CD4-positive, alpha-beta T cell treated with Interleukin-6 for 4 hours (primary cell): ENCODE measurements at regions not wholly inside any gene's neighbourhood (a gene's known extent, or its start where the extent isn't known, plus 50 kb on each side); places are given as distances from the start of the nearest gene placed in this dataset.

Source experiments
- DNase-seq: peaks from one replicate; pipeline ENCODE4 v3.0.0-alpha.2; 2020; ENCODE audit warnings: mixed read lengths

- no peak for DNase-seq
Observed at GRCh38 chr4:73001885-73002284, 67.6 kb downstream of the COX18 start.

GRCh38 chr4:72997409-72997808 is 72.1 kb downstream of the COX18 start:
- DNase-seq = no peak

DNA sequence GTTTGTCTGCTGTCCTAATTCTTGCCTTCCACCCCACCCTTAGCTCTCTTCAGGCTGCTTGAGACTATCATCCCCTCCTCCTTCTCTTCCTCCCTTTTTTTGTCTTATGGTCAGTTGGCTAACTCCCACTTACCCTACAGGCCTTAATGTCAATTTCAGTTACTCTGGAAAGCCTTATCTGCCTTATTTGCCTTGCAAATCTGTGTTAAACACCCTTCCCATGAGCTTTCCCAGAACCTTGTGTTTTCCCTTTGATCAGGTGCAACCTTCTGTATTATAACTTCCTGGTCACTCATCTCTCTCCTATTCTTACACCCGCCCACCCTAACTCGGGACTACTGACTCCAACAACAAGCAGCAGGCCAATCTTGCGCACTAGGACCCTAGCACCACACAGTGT is 74.8 kb downstream of the COX18 start:
- no peak for DNase-seq

DNA sequence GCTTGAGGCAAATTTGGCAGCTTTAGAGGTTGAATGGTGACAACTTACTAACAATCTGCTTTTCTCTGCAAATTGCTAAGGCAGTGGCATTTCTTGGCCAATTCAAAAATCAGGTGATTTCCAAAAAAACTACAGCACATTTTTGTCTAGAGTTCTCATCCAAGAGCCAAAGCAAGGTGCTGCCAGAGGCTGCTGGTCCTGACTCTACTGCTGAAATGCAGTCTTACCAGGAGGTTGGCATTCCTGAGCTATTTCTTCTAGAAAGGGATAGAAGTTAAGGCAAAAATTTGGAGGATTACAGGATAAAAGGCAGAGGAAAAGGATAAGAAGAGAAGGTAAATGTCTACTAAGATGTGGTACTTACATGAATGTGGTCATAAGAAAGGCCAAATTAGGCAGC is 75.6 kb downstream of the COX18 start:
- DNase-seq = no peak

DNA sequence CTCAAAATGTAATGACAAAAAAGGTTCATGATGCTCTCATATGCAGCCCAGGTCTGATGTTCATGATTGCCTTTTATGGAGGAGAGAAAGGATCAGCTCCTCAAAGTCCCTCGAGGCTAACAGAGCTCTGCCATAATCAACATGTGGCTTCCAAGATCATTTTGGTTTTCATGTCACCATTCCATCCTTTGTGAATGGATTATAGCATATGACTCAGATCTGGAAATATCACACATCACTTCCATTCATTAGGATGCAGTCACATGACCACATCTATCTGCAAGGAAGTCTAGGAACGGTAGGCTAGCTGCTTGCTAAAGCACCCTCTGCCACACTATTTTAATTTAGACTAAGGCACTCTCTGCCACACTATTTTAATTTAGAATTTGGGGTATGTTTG is 77.6 kb downstream of the COX18 start:
- DNase-seq = no peak

DNA sequence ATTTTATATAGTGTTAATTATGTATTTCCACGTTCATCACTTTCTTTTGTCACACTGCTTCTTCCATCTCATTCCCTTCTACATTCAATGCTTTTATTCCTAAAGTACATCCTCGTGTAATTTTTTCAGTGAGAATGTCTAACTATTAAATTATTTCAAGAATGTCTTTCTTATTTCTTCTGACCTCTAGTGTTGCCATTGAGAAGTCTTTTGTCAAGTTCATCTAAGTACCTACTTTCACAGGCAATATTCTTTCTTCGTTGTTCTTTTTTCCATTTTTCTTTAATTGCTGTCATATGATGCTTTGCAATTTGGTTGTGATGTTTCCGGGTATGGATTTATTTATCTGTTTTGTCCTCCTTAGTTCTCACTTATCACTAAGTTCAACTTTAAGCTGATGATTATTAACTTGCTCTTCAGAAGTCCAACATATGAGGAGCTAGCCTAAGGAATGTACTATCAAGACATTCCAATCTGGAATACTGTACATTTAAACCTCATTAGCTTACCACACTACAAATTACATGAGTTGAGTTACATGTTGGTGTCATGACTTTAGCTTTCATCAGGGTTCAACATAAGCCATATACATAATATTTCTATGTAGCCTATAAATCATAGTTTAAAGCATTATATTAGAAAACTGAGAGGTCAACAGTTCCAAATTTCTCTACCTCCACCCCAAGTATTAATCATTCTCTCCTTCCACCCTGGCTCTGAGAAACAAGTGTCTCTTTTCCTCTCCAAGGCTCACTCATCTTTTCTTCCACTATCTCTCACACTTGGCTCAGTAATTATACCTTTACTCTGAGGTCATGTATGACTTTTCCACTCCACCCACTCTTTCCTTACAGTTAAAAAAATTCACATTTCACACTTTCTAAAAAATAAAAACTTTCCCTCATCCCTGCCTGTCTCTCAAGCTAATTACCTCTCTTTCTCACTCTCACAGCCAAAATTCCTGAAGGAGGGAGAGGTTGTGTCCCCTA is 81.5 kb downstream of the COX18 start:
- no peak for DNase-seq

DNA sequence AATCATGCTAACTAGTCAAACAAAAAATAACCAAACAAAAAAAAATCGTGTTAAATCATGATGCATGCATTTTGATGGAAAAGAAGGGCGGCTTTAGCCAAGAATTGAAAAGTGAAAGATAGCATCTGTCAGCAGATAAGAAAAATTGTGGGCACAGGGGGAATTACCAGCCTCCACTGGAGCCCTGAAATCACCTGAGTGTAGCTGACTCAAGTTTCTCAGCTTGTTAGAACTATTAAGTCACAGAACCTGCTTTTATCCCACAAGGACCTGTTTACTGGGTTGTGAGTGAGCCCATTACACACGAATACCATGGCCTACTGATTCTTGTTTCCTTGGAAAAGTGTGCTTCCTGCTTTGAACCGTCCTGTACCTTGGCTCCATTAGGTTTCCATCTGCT is 85.2 kb downstream of the COX18 start:
- no peak for DNase-seq

DNA sequence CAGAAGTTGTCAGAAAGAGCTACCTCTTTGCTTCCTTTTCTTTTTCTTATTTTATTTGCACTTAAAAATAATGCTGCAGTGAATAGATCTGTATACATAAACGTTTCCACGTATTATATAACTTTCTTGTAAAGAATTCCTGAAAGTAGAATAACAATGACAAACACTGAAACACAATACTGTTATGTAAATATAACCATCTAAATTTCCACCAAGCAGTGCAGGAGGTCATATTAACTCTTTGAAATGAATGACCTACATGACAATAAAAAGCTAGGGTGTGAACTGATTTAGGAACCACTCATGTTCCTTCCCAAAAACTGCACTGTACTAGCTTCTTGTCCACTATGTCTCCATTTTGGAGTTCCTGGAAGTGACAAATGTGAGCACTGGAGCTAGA is 85.8 kb downstream of the COX18 start:
- DNase-seq = no peak

- no peak for DNase-seq
Observed at GRCh38 chr4:72977936-72978485, 91.5 kb downstream of the COX18 start.

- DNase-seq = no peak
Observed at GRCh38 chr4:72975488-72975784, 94.1 kb downstream of the COX18 start.

DNA sequence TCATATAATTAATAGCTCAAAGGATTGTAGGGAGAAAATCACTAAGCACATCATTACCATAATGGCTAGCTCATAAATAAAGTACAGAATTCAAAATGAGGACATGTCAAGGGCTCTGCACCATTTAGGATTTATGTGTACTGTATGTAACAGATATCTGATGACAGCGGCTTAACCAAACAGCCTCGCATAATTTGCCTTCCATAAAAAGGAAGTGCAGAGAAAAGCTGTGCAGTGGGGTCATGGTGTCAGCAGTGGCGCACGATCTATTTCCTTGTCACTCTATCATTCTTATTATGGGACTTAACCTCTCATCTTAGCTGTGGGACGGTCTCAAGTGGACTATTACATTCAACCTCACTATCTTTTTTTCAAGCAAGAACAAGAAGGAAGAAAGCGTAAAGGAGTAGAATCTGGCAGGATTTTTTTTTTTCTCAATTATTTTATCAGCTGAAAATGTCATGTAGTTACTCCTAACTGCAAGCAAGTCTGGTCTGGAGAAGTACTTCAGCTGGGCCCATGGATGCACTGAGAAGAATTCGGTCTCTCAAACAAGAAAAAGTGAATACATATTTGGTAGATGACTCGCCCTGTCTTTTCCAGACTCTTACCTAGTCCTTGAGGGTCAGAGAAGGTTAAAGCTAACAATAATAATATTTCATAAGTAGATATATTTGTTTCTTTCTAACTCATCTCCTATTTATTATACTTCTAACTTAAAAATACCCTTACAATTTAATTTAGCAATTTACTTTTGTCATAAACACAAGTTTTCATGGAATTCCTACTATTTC is 94.6 kb downstream of the COX18 start:
- no peak for DNase-seq

GRCh38 chr4:72971572-72971971 is 97.9 kb downstream of the COX18 start:
- no peak for DNase-seq

- no peak for DNase-seq
Observed at GRCh38 chr4:72970756-72971155, 98.8 kb downstream of the COX18 start.

- no peak for DNase-seq
Observed at GRCh38 chr4:72969976-72970375, 99.5 kb downstream of the COX18 start.

DNA sequence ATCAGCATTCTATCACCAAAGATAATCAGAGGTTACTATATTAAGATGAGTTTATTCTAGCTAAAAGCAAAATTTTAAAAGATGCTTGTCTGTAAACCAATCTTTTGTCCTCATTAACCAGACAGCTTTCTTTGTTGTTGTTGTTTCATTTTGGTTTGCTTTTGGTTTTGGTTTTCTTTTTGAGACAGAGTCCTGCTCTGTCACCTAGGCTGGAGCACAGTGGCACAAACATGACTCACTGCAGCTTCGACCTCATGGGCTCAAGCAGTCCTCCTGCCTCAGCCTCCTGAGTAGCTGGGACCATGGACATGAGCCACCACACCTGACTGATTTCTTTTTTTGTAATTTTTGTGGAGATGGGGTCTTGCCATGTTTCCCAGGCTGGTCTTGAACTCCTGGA is 102.9 kb downstream of the COX18 start:
- no peak for DNase-seq

DNA sequence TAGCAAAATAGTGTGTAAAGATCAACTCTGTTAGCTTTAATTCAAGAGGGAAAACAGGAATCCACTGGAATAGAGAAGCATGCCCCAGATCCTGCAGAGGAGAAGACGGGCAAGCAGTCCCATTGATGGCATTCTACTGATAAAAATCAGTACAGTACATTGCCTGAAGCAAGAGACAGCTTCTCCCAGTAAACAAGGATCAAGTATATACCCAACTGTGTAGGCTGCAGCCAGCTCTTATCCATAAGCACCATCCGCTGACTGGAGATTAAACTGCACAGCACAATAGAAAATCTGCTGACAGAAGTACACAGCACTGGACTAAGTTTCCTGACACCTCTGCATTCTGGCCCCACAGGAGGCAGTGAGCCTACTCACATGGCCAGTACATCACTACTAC is 110.1 kb downstream of the COX18 start:
- DNase-seq = no peak

DNA sequence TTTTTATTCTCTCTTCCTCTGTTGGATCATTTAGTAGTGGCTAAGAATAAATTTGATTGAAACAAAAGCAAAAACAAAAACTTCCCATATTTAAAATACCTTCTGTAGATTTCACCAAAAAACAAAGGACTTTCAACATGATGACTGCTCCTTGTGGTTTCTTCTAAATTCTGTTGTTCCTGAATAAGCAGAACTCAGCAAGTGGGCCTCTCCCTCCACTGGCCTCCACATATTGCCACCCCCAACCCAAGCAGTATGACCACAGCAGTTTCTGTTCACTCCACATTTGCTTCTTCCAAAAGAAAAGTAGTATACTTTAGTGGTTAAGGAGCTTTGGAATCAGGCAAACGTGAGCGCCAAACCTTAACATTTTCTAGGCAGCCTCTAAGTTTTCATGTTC is 114.7 kb downstream of the COX18 start:
- no peak for DNase-seq

DNA sequence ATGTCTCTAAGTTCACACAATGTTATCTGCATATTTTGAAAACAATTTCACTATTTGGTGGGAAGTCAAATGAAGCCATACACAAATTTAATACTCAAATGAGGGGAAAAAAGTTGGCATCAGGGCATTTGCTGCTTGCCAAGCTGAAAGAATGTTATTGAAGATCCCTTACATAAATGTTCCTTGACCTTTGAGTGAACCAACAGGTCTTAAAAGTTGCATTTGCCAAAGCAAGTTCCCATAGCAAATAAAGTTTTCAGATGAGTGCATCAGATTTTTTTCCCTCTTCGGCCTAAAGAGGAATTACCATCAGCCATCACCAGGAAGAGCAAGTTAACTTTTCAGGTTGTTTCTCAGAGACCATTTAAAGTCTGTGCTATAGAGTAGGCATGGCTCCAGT is 115.9 kb downstream of the COX18 start:
- no peak for DNase-seq

- DNase-seq = no peak
Observed at GRCh38 chr4:72951628-72952027, 117.9 kb downstream of the COX18 start.

DNA sequence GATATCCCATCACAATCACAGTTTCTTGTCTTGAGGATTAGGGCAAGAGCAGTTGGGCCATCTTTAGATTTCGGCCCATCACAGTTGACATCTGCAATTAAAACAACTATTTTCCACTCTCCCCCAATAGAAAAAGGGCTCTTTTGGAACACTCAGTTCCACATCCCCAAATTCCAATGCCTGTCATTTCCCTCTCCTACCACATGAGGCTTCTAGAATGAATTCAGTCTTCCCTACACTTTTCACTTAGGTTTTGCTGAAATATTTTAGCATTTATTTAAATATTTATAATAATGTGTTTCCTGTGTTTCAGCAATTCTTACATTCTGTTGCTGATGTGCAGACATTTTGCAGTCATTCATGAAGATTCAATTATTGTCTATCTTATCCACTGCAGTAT is 118.4 kb downstream of the COX18 start:
- no peak for DNase-seq

DNA sequence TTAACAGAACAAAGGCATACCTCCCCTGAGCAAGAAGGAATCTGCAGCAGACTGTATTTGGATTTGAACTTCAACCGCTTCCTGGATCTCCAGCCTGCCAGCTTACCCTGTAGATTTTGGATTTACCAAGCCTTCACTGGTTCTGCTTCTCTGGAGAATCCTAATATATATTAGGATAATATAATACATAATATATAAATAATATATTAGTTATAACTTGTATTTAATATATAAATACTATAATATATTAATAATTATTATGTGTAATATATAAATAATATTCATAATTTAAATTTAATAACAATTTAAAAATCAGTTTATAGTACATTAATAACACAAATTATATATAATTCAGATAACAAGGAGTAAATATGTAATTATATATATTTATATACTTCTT is 121.4 kb downstream of the COX18 start:
- DNase-seq = no peak

DNA sequence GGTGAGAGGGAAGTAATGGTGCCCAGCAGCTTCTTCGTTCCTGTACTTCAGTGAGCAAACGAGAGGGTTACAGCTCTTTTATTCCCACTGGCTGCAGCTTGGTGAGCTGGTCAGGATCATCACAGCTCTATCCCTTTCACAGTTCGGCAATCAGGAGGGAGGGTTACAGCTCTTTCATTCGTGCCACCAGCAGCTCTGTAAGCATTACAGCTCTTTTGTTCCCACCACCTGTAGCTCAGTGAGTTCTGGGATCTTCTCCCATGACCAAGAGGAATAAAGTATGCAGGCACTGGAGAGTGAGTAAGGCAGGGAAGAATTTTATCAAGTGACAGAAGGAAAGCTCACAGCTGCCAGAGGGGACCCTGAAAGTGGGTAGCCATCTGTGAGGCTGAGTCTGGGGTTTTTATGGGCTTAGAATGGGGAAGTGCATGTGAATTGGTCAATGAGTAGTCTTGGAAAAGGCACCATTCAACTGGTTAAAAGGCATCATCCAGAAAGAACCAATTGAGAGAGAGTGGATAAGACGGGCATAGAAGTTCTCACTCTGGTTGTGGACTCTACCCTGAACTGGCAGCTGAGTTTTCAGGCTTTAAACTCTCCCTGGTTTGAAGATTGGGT is 123.7 kb downstream of the COX18 start:
- no peak for DNase-seq

DNA sequence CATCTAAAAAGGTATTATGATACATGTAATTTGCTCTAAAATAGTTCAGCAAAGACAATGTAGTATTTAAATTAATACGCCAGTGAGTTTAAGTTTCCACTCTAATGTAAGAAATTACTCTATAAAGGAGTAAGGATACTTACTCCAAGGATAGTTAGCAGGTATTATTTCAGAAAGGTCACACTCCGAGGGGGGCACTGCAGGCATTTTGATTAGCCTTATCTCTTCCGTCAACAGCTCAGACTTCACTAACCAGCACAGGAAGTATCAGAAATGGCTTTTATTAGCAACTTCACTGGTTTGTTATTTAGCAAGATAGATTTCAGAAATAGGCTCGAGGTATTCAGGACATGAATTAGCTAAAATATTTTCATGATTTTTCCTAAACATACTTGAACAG is 127.0 kb downstream of the COX18 start:
- no peak for DNase-seq

- DNase-seq = no peak
Observed at GRCh38 chr4:72938516-72938915, 131.0 kb downstream of the COX18 start.
